H1 (cell line): ENCODE measurements at regions not wholly inside any gene's neighbourhood (a gene's known extent, or its start where the extent isn't known, plus 50 kb on each side); places are given as distances from the start of the nearest gene placed in this dataset.

ENCODE experiments used
- CTCF ChIA-PET: fragments of 300-600 bp; sonication (Branson Sonifier 250); formaldehyde crosslinking; loops from one replicate; lab custom pipeline; 2021; ENCODE audit not compliant: partially characterized antibody; lab: Charles Lee
- POLR2A ChIA-PET: fragments of 300-600 bp; sonication (Branson Sonifier 250); formaldehyde crosslinking; loops from one replicate; lab custom pipeline; 2021; ENCODE audit warnings: inconsistent platforms; ENCODE audit not compliant: partially characterized antibody; lab: Charles Lee
- DNase-seq, 2 experiments: peaks; one replicate each; pipeline versions ENCODE4 v3.0.0 to v3.0.0-alpha.2; 2010 to 2022; ENCODE audit warnings: low spot score in 2 of 2, low read depth in 1 of 2, mixed read lengths in 1 of 2
- FAIRE-seq: peaks from 2 replicates; lab custom pipeline; 2011; peaks lifted over from hg19 to GRCh38; lab: Jason Lieb, UNC
- H2AFZ ChIP-seq: 2 replicates; pipeline ENCODE4 v1.8.1; 2012; ENCODE audit warnings: low read length, inconsistent platforms
- H2AK5ac ChIP-seq: 2 replicates; pipeline ENCODE4 v1.6.1; 2013; ENCODE audit warnings: low read depth, low read length
- H2BK120ac ChIP-seq: replicated peaks from 2 replicates; pipeline ENCODE3; 2013; ENCODE audit warnings: low read depth, low read length, inconsistent platforms
- H2BK12ac ChIP-seq: 2 replicates; pipeline ENCODE4 v1.6.1; 2013; ENCODE audit warnings: low read depth, low read length
- H2BK15ac ChIP-seq: 2 replicates; pipeline ENCODE4 v1.6.1; 2013; ENCODE audit warnings: low read length
- H2BK20ac ChIP-seq: 2 replicates; pipeline ENCODE4 v1.6.1; 2013; ENCODE audit warnings: low read length
- H2BK5ac ChIP-seq: 2 replicates; pipeline ENCODE4 v1.6.1; 2013; ENCODE audit warnings: low read depth, low read length
- H3K14ac ChIP-seq: 2 replicates; pipeline ENCODE4 v1.6.1; 2013; ENCODE audit warnings: inconsistent platforms; ENCODE audit not compliant: insufficient read length
- H3K18ac ChIP-seq: 2 replicates; pipeline ENCODE4 v1.6.1; 2013; ENCODE audit warnings: low read length; ENCODE audit errors: extremely low read depth
- H3K23ac ChIP-seq: 2 replicates; pipeline ENCODE4 v1.6.1; 2013; ENCODE audit warnings: inconsistent platforms; ENCODE audit not compliant: insufficient read length
- H3K23me2 ChIP-seq: 2 replicates; pipeline ENCODE4 v1.6.1; 2013; ENCODE audit warnings: low read depth, low read length
- H3K27ac ChIP-seq: 2 replicates; pipeline ENCODE4 v1.6.1; 2011; ENCODE audit warnings: low read depth, low read length, inconsistent platforms
- H3K27me3 ChIP-seq, 4 experiments: replicated peaks in 1 of 4; 1 replicate in 1 of 4; 2 replicates in 3 of 4; pipeline versions ENCODE4 v1.6.1 to v1.8.1; 2011 to 2013; ENCODE audit warnings: low read length in 3 of 4, mild to moderate bottlenecking in 3 of 4, inconsistent platforms in 2 of 4, mixed read lengths in 2 of 4, moderate library complexity in 1 of 4; ENCODE audit not compliant: control insufficient read depth in 3 of 4, insufficient read depth in 3 of 4; ENCODE audit errors: extremely low read depth in 1 of 4
- H3K36me3 ChIP-seq, 4 experiments: 2 replicates each; pipeline versions ENCODE4 v1.6.1 to v1.8.1; 2011 to 2013; ENCODE audit warnings: mild to moderate bottlenecking in 4 of 4, low read length in 3 of 4, moderate library complexity in 2 of 4, control low read depth in 1 of 4, inconsistent platforms in 1 of 4; ENCODE audit not compliant: insufficient read depth in 4 of 4, control insufficient read depth in 2 of 4
- H3K4ac ChIP-seq: replicated peaks from 2 replicates; pipeline ENCODE3; 2013; ENCODE audit warnings: low read length, low read depth, mixed read lengths, inconsistent platforms; ENCODE audit not compliant: insufficient read length
- H3K4me1 ChIP-seq, 4 experiments: replicated peaks in 1 of 4; 1 replicate in 1 of 4; 2 replicates in 3 of 4; pipeline versions ENCODE4 v1.6.1 to v1.8.1; 2011 to 2013; ENCODE audit warnings: low read length in 3 of 4, inconsistent platforms in 2 of 4, mixed read lengths in 1 of 4; ENCODE audit not compliant: insufficient read depth in 4 of 4, control insufficient read depth in 3 of 4
- H3K4me2 ChIP-seq, 2 experiments: 2 replicates each; pipeline versions ENCODE4 v1.6.1 to v1.8.1; 2011 to 2013; ENCODE audit warnings: low read depth in 2 of 2, low read length in 2 of 2, control low read depth in 1 of 2, inconsistent platforms in 1 of 2, mild to moderate bottlenecking in 1 of 2; ENCODE audit not compliant: insufficient read depth in 1 of 2
- H3K4me3 ChIP-seq, 4 experiments: fragments of 200-600, 300-600 bp in 1 of 4; sonication (generic), shearing (Covaris generic), sonication (Bioruptor Twin) in 1 of 4; 2 replicates each; pipeline versions ENCODE4 v1.5.1 to v1.8.1; 2011 to 2016; ENCODE audit warnings: low read length in 4 of 4, low read depth in 3 of 4, control low read depth in 2 of 4, inconsistent platforms in 2 of 4, mild to moderate bottlenecking in 2 of 4, mixed read lengths in 1 of 4, moderate library complexity in 1 of 4; ENCODE audit not compliant: insufficient read depth in 2 of 4; ENCODE audit errors: extremely low read depth in 1 of 4
- H3K56ac ChIP-seq: replicated peaks from 2 replicates; pipeline ENCODE3; 2013; ENCODE audit warnings: low read depth, mild to moderate bottlenecking, mixed read lengths, low read length, inconsistent platforms; ENCODE audit not compliant: insufficient read length
- H3K79me1 ChIP-seq: 2 replicates; pipeline ENCODE4 v1.6.1; 2013; ENCODE audit warnings: low read depth, low read length, control low read depth
- H3K79me2 ChIP-seq, 2 experiments: 2 replicates each; pipeline versions ENCODE4 v1.6.1 to v1.8.1; 2012 to 2013; ENCODE audit warnings: low read length in 2 of 2, mild to moderate bottlenecking in 2 of 2, inconsistent platforms in 1 of 2; ENCODE audit not compliant: insufficient read depth in 2 of 2, control insufficient read depth in 1 of 2
- H3K9ac ChIP-seq, 4 experiments: replicated peaks in 1 of 4; 1 replicate in 1 of 4; 2 replicates in 3 of 4; pipeline versions ENCODE4 v1.6.1 to v1.8.1; 2011 to 2013; ENCODE audit warnings: low read depth in 3 of 4, low read length in 3 of 4, control low read depth in 2 of 4, mild to moderate bottlenecking in 2 of 4, moderate library complexity in 2 of 4, inconsistent platforms in 1 of 4; ENCODE audit errors: extremely low read depth in 1 of 4
- H3K9me3 ChIP-seq, 2 experiments: 2 replicates each; pipeline versions ENCODE4 v1.6.1 to v1.8.1; 2012 to 2013; ENCODE audit warnings: mild to moderate bottlenecking in 2 of 2, moderate library complexity in 2 of 2, control low read depth in 1 of 2, inconsistent platforms in 1 of 2, low read depth in 1 of 2, low read length in 1 of 2, mixed read lengths in 1 of 2; ENCODE audit not compliant: insufficient read depth in 2 of 2
- H4K20me1 ChIP-seq, 2 experiments: replicated peaks in 1 of 2; 2 replicates each; pipeline versions ENCODE3 to v1.8.1; 2011 to 2013; ENCODE audit warnings: inconsistent platforms in 2 of 2, low read length in 2 of 2, mild to moderate bottlenecking in 1 of 2; ENCODE audit not compliant: insufficient read depth in 2 of 2, control insufficient read depth in 1 of 2
- H4K5ac ChIP-seq: 2 replicates; pipeline ENCODE4 v1.6.1; 2013; ENCODE audit warnings: low read length, low read depth, mixed read lengths, inconsistent platforms; ENCODE audit not compliant: insufficient read length
- H4K8ac ChIP-seq: 2 replicates; pipeline ENCODE4 v1.8.0; 2013; ENCODE audit warnings: mild to moderate bottlenecking, moderate library complexity, low read length, inconsistent platforms; ENCODE audit not compliant: insufficient read depth; ENCODE audit errors: extremely low read depth
- H4K91ac ChIP-seq: replicated peaks from 2 replicates; pipeline ENCODE3; 2013; ENCODE audit warnings: low read length, mixed read lengths, inconsistent platforms; ENCODE audit not compliant: insufficient read length
- CREB1 ChIP-seq: IDR thresholded peaks from 2 replicates; pipeline ENCODE4 v1.6.1; 2012; ENCODE audit warnings: inconsistent platforms
- KDM4A ChIP-seq: IDR thresholded peaks from one replicate; pipeline ENCODE4 v1.7.1; 2012; ENCODE audit warnings: low read depth, mild to moderate bottlenecking, moderate library complexity, low read length, inconsistent platforms; ENCODE audit not compliant: severe bottlenecking
- NRF1 ChIP-seq: IDR thresholded peaks from 2 replicates; pipeline ENCODE4 v1.6.1; 2011; ENCODE audit warnings: mild to moderate bottlenecking, low read depth, low read length, improper control_type of control experiment
- RNF2 ChIP-seq: fragments of 200-900, 300-1000 bp; sonication (generic); IDR thresholded peaks from 2 replicates; pipeline ENCODE4 v1.7.1; 2016; ENCODE audit warnings: borderline replicate concordance, low read depth, mild to moderate bottlenecking, antibody characterized with exemption, low read length; ENCODE audit not compliant: poor library complexity, severe bottlenecking; ENCODE audit errors: missing control alignments
- SIN3A ChIP-seq, 2 experiments: IDR thresholded peaks in 1 of 2; conservative IDR thresholded peaks in 1 of 2; 2 replicates each; pipeline ENCODE4 v1.6.1; 2011 to 2012; ENCODE audit warnings: low read length in 2 of 2, improper control_type of control experiment in 1 of 2, low read depth in 1 of 2, mild to moderate bottlenecking in 1 of 2
- TAF1 ChIP-seq: IDR thresholded peaks from 2 replicates; pipeline ENCODE4 v1.6.1; 2011; ENCODE audit warnings: mild to moderate bottlenecking, low read depth, low read length
- TAF7 ChIP-seq: optimal IDR thresholded peaks from 2 replicates; pipeline ENCODE3; 2011; ENCODE audit warnings: low read depth, mild to moderate bottlenecking, inconsistent platforms, low read length, moderate library complexity, borderline replicate concordance
- WGBS, 2 experiments: shearing (Covaris generic) in 1 of 2; methylation state at CpG; one replicate each; pipeline versions ENCODE4 v1.1.6 to v1.1.7; 2013 to 2015; ENCODE audit warnings: low lambda C conversion rate in 2 of 2, mixed read lengths in 2 of 2, inconsistent platforms in 1 of 2, low coverage in 1 of 2, missing lambda C conversion rate in 1 of 2; ENCODE audit not compliant: insufficient replicate concordance in 2 of 2, insufficient coverage in 1 of 2, insufficient read length in 1 of 2; ENCODE audit errors: extremely low coverage in 1 of 2, missing lambda C conversion rate in 1 of 2; 5-methylcytosine and 5-hydroxymethylcytosine counted together
- TF ChIP-seq, protein P1 (sequence below): IDR thresholded peaks from 2 replicates; pipeline ENCODE4 v1.6.1; 2012; ENCODE audit warnings: inconsistent platforms

GRCh38 chr14:42736408-42736807 is 1129.7 kb downstream of the LRFN5 start:
- Histone ChIP-seq H3K9me3 (no peaks in the 10 kb centered on the region), H3K27me3 (no peaks in the 10 kb centered on the region), H3K36me3 (no peaks in the 10 kb centered on the region), H3K4me3 (no peak overlapping the region)
- CTCF ChIA-PET: no interaction called here
- POLR2A ChIA-PET: no interaction called here
- TF ChIP-seq NRF1 (no peak), TAF1 (no peak), CREB1 (no peak), KDM4A (no peak), RNF2 (no peak), TAF7 (no peak), SIN3A (conservative IDR thresholded peaks at IDR 0.05 in 1 of 2, IDR thresholded peaks at IDR 0.05 in 1 of 2; ENCODE audit: low read depth in 1 of 2, low read length in 2 of 2) (no peak)
- TF ChIP-seq, protein P1, sequence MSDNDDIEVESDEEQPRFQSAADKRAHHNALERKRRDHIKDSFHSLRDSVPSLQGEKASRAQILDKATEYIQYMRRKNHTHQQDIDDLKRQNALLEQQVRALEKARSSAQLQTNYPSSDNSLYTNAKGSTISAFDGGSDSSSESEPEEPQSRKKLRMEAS: no peak
- TF ChIP-seq, all 59 proteins: peak for 0
- FAIRE-seq (no peak), DNase-seq (no peak)
- H3K4me1 ChIP-seq: no peaks in the 10 kb centered on the region
- no peaks in the 10 kb centered on the region for H3K79me2 ChIP-seq
- no peak overlapping the region for H2AK5ac ChIP-seq
- H3K27ac ChIP-seq: no peak overlapping the region
- H3K4me2 ChIP-seq: no peak overlapping the region
- no peak overlapping the region for H3K9ac ChIP-seq
- no peak overlapping the region for H2BK15ac ChIP-seq
- H4K91ac ChIP-seq: no peak overlapping the region
- no peak overlapping the region for H4K8ac ChIP-seq
- H2BK12ac ChIP-seq: no peak overlapping the region
- H4K5ac ChIP-seq: no peak overlapping the region
- 37% methylated on average over 1 of the region's 1 CpG; no CpG with 5 or more reads in 1 of the 2 experiments for WGBS, 2 experiments
- no peaks in the 10 kb centered on the region for H4K20me1 ChIP-seq
- no peaks in the 10 kb centered on the region for H3K23me2 ChIP-seq
- no peak overlapping the region for H3K18ac ChIP-seq
- H2BK120ac ChIP-seq: no peak overlapping the region
- H2AFZ ChIP-seq: no peak overlapping the region
- no peak overlapping the region for H3K4ac ChIP-seq
- H3K23ac ChIP-seq: no peak overlapping the region
- no peaks in the 10 kb centered on the region for H3K79me1 ChIP-seq
- no peak overlapping the region for H2BK20ac ChIP-seq
- H3K56ac ChIP-seq: no peak overlapping the region
- H2BK5ac ChIP-seq: no peak overlapping the region
- H3K14ac ChIP-seq: no peak overlapping the region
